Smooth muscle cell (in vitro differentiated cells): ENCODE measurements at regions not wholly inside any gene's neighbourhood (a gene's known extent, or its start where the extent isn't known, plus 50 kb on each side); places are given as distances from the start of the nearest gene placed in this dataset.

ENCODE experiments used
- DNase-seq: peaks from one replicate; lab custom pipeline; 2025; ENCODE audit not compliant: unreplicated experiment; lab: John Stamatoyannopoulos, UW
- H2AFZ ChIP-seq: fragments of 200-600 bp; sonication (generic); 2 replicates; pipeline ENCODE4 v1.6.0; 2016; ENCODE audit warnings: antibody characterized with exemption, low read depth, mild to moderate bottlenecking
- H3F3A ChIP-seq: fragments of 200-600 bp; sonication (generic); 2 replicates; pipeline ENCODE4 v1.6.0; 2017; ENCODE audit warnings: antibody characterized with exemption, low read depth
- H3K27ac ChIP-seq: fragments of 200-600 bp; sonication (generic); 2 replicates; pipeline ENCODE4 v1.5.1; 2016; ENCODE audit warnings: low read depth, mild to moderate bottlenecking
- H3K27me3 ChIP-seq: fragments of 200-600 bp; sonication (generic); 2 replicates; pipeline ENCODE4 v1.6.1; 2016; ENCODE audit warnings: low read depth, mild to moderate bottlenecking
- H3K36me3 ChIP-seq: fragments of 200-600 bp; sonication (generic); 2 replicates; pipeline ENCODE4 v1.5.1; 2016; ENCODE audit warnings: low read depth
- H3K4me1 ChIP-seq: fragments of 200-600 bp; sonication (generic); 2 replicates; pipeline ENCODE4 v1.5.1; 2016; ENCODE audit warnings: low read depth
- H3K4me2 ChIP-seq: fragments of 200-600 bp; sonication (generic); 2 replicates; pipeline ENCODE4 v1.6.0; 2016; ENCODE audit warnings: mild to moderate bottlenecking
- H3K4me3 ChIP-seq: fragments of 200-600 bp; sonication (generic); 2 replicates; pipeline ENCODE4 v1.5.1; 2016; ENCODE audit warnings: mild to moderate bottlenecking
- H3K79me2 ChIP-seq: fragments of 200-600 bp; sonication (generic); 2 replicates; pipeline ENCODE4 v1.6.0; 2016; ENCODE audit warnings: low read depth, mild to moderate bottlenecking
- H3K9ac ChIP-seq: fragments of 200-600 bp; sonication (generic); 2 replicates; pipeline ENCODE4 v1.6.0; 2016; ENCODE audit warnings: low read depth
- H3K9me3 ChIP-seq: fragments of 200-600 bp; sonication (generic); replicated peaks from 2 replicates; pipeline ENCODE4 v1.5.1; 2016; ENCODE audit warnings: low read depth
- H4K20me1 ChIP-seq: fragments of 200-600 bp; sonication (generic); 2 replicates; pipeline ENCODE4 v1.6.0; 2016; ENCODE audit warnings: low read depth
- WGBS: methylation state at CpG from one replicate; pipeline ENCODE4 v1.1.7; 2016; ENCODE audit warnings: low lambda C conversion rate; 5-methylcytosine and 5-hydroxymethylcytosine counted together
- TF ChIP-seq, protein P1 (sequence below): fragments of 200-600 bp; sonication (generic); IDR thresholded peaks from 2 replicates; pipeline ENCODE4 v1.5.1; 2017; ENCODE audit warnings: borderline replicate concordance, mild to moderate bottlenecking, antibody characterized with exemption; ENCODE audit not compliant: insufficient read depth, poor library complexity, severe bottlenecking

DNA sequence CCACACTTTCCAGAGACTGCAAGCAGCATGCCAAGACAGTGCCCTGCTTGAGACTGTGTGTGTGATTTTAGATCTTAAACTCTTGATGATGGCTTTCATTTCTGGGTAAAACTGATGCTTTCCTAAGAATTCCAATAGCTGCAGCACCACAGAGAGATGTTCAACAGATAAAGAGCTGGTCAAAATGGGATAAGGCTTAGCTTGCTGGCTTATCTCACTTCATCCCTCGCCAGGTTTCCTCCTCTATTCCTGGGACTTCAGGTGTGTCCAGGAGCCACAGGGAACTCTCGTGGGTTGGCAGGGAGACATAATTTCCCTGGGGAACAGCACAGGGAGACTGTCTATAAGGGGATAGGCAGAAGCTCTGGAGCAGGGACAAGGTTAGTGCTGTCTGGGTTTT lies 137.3 kb downstream of the KCTD15 start:
- H3F3A ChIP-seq: no peaks in the 10 kb centered on the region
- H3K9ac ChIP-seq: no peak overlapping the region
- H3K27ac ChIP-seq: no peak overlapping the region
- H3K9me3 ChIP-seq: no peaks in the 10 kb centered on the region
- H2AFZ ChIP-seq: no peak overlapping the region
- no peaks in the 10 kb centered on the region for H3K36me3 ChIP-seq
- no peaks in the 10 kb centered on the region for H3K4me1 ChIP-seq
- TF ChIP-seq, protein P1, sequence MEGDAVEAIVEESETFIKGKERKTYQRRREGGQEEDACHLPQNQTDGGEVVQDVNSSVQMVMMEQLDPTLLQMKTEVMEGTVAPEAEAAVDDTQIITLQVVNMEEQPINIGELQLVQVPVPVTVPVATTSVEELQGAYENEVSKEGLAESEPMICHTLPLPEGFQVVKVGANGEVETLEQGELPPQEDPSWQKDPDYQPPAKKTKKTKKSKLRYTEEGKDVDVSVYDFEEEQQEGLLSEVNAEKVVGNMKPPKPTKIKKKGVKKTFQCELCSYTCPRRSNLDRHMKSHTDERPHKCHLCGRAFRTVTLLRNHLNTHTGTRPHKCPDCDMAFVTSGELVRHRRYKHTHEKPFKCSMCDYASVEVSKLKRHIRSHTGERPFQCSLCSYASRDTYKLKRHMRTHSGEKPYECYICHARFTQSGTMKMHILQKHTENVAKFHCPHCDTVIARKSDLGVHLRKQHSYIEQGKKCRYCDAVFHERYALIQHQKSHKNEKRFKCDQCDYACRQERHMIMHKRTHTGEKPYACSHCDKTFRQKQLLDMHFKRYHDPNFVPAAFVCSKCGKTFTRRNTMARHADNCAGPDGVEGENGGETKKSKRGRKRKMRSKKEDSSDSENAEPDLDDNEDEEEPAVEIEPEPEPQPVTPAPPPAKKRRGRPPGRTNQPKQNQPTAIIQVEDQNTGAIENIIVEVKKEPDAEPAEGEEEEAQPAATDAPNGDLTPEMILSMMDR: no peak
- no peak for DNase-seq
- no peak overlapping the region for H3K4me3 ChIP-seq
- H4K20me1 ChIP-seq: no peaks in the 10 kb centered on the region
- H3K79me2 ChIP-seq: no peaks in the 10 kb centered on the region
- 82% methylated on average over 2 of the region's 2 CpGs for WGBS
- no peak overlapping the region for H3K4me2 ChIP-seq
- no peaks in the 10 kb centered on the region for H3K27me3 ChIP-seq

DNA sequence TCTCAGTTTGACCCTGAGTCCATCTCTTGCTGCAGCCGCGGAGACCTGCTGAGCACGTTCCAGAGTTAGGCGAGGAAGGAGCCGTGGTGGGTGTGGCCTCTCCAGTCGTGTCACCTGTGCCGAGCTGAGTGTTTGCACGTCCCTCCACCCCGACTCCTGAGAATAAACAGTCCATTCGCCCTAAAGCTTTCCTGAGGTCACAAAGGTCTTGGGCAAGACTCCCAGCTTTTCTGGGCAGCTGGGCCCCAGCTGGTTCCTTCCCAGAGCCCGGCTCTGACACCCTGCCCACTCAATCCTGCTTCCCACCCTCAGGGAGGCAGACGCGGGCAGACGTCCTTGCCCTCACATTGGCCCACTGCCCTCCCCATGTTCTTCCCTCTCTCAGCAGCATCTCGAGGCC lies 142.2 kb downstream of the KCTD15 start:
- WGBS: 75% methylated on average over 15 of the region's 15 CpGs
- no peaks in the 10 kb centered on the region for H4K20me1 ChIP-seq
- no peak overlapping the region for H3K27ac ChIP-seq
- H3K9me3 ChIP-seq: no peaks in the 10 kb centered on the region
- no peaks in the 10 kb centered on the region for H3K27me3 ChIP-seq
- H3K79me2 ChIP-seq: no peaks in the 10 kb centered on the region
- no peak overlapping the region for H3K9ac ChIP-seq
- no peak overlapping the region for H3K4me2 ChIP-seq
- H3F3A ChIP-seq: no peaks in the 10 kb centered on the region
- TF ChIP-seq, protein P1: no peak
- H3K4me3 ChIP-seq: no peak overlapping the region
- H2AFZ ChIP-seq: no peak overlapping the region
- no peaks in the 10 kb centered on the region for H3K4me1 ChIP-seq
- H3K36me3 ChIP-seq: no peaks in the 10 kb centered on the region
- no peak for DNase-seq

DNA sequence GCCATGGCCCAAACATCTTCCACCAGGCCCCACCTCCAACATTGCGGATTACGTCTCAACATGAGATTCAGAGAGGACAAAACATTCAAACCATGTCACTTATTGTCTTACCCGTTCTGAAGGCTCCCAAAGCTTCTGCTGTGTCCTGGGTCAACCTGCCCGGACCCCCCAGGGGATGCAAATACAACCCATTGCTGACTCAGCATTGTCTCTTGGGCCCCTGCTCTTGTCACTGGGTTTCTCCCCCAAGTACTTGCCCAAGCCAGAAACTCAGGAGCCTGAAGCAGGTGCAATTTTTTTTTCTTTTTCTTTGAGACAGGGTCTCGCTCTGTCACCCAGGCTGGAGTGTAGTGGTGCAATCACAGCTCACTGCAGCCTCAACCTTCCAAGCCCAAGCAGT lies 144.5 kb downstream of the KCTD15 start:
- Histone ChIP-seq H3K9me3 (no peaks in the 10 kb centered on the region), H3K9ac (no peak overlapping the region), H3K27me3 (no peaks in the 10 kb centered on the region), H3K36me3 (no peaks in the 10 kb centered on the region), H4K20me1 (no peaks in the 10 kb centered on the region), H2AFZ (no peak overlapping the region), H3K27ac (no peak overlapping the region), H3K4me2 (no peak overlapping the region), H3F3A (no peaks in the 10 kb centered on the region), H3K79me2 (no peaks in the 10 kb centered on the region), H3K4me1 (no peaks in the 10 kb centered on the region), H3K4me3 (no peak overlapping the region)
- no peak for DNase-seq
- TF ChIP-seq, protein P1: no peak
- 87% methylated on average over 5 of the region's 5 CpGs for WGBS

DNA sequence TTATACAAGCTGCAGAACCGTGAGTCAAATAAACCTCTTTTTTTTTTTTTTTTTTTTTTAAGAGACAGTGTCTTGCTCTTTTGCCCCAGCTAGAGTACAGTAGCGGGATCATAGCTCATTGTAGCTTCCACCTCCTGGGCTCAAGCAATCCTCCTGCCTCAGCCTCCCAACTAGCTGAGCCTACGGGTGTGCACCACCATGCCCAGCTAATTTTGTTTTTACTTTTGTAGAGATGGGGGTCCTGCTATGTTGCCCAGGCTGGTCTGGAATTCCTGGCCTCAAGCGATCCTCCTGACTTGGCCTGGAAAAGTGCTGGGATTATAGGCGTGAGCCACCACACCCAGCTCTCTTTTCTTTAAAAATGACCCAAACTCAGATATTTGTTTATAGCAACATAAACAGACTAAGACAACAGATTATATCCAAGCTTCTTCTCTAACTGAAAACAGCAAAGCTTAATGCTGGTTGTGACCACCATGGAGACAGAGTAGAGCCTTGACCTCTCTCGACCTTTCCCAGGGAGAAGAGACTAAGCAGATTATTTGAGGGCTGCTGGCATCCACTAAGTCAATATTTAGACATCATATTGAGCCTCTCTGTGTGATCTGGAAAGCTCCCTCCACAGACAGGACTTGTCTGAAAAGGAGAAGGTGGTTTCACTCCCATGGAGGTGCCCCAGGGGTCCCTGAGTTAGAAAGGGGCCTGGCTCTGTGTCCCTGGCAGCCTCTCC lies 150.0 kb downstream of the KCTD15 start:
- H3K9ac ChIP-seq: no peak overlapping the region
- no peak overlapping the region for H3K4me3 ChIP-seq
- DNase-seq: no peak
- 91% methylated on average over 6 of the region's 6 CpGs for WGBS
- no peaks in the 10 kb centered on the region for H3K79me2 ChIP-seq
- no peak overlapping the region for H2AFZ ChIP-seq
- TF ChIP-seq, protein P1: no peak
- H3K27ac ChIP-seq: no peak overlapping the region
- H3F3A ChIP-seq: no peaks in the 10 kb centered on the region
- no peaks in the 10 kb centered on the region for H3K36me3 ChIP-seq
- no peaks in the 10 kb centered on the region for H3K27me3 ChIP-seq
- H4K20me1 ChIP-seq: no peaks in the 10 kb centered on the region
- H3K4me1 ChIP-seq: no peaks in the 10 kb centered on the region
- H3K9me3 ChIP-seq: no peaks in the 10 kb centered on the region
- no peak overlapping the region for H3K4me2 ChIP-seq
